ENCODE measurements at regions not wholly inside any gene's neighbourhood (a gene's known extent, or its start where the extent isn't known, plus 50 kb on each side); places are given as distances from the start of the nearest gene placed in this dataset.

DNA sequence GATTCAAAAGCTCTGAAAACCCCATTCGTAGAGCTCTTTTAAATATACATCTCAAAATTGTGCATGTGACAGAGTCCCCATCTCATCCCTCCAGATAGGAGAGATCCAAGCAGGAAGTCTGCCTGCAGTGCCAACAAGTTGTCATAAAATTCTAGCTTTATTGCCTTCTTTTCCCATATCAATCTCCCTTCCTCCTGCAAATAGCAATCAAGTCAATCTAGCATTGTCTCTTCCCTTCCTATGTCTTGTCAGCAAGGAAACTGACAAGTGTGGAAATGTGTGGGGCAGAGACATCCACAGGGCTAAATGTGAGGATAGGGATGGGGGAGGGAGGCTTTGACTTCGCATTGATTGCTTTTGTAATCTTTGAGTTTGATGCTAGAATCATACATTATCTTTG lies 165.2 kb downstream of the C1orf94 start:
- TF ChIP-seq POLR2A (IDR thresholded peaks at IDR 0.05) = no peak
- TF ChIP-seq, protein P1, sequence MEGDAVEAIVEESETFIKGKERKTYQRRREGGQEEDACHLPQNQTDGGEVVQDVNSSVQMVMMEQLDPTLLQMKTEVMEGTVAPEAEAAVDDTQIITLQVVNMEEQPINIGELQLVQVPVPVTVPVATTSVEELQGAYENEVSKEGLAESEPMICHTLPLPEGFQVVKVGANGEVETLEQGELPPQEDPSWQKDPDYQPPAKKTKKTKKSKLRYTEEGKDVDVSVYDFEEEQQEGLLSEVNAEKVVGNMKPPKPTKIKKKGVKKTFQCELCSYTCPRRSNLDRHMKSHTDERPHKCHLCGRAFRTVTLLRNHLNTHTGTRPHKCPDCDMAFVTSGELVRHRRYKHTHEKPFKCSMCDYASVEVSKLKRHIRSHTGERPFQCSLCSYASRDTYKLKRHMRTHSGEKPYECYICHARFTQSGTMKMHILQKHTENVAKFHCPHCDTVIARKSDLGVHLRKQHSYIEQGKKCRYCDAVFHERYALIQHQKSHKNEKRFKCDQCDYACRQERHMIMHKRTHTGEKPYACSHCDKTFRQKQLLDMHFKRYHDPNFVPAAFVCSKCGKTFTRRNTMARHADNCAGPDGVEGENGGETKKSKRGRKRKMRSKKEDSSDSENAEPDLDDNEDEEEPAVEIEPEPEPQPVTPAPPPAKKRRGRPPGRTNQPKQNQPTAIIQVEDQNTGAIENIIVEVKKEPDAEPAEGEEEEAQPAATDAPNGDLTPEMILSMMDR (IDR thresholded peaks at IDR 0.05) = no peak
- no peak for TF ChIP-seq EP300 (IDR thresholded peaks at IDR 0.05)
